CD4-positive, alpha-beta memory T cell (primary cell): ENCODE measurements at regions not wholly inside any gene's neighbourhood (a gene's known extent, or its start where the extent isn't known, plus 50 kb on each side); places are given as distances from the start of the nearest gene placed in this dataset.
"Not testable (repeated sequence)": the region's sequence is repeated elsewhere in the genome, so short reads cannot be mapped to it uniquely, and the experiment has no call there.

Source experiments
- CTCF ChIA-PET: fragments of 350-600 bp; sonication (Branson Sonifier 250); formaldehyde crosslinking; loops from one replicate; lab custom pipeline; 2021; ENCODE audit warnings: inconsistent platforms; ENCODE audit not compliant: partially characterized antibody; lab: Charles Lee
- POLR2A ChIA-PET: fragments of 350-600 bp; sonication (Branson Sonifier 250); formaldehyde crosslinking; loops from one replicate; lab custom pipeline; 2021; ENCODE audit not compliant: partially characterized antibody; lab: Charles Lee
- DNase-seq, 5 donors: peaks; one replicate each; pipeline versions ENCODE4 v3.0.0 to v3.0.0-alpha.2; 2020 to 2022; ENCODE audit warnings: mixed read lengths in 1 of 5
- H3K27ac ChIP-seq: one replicate; pipeline ENCODE4 v1.7.0; 2013; ENCODE audit warnings: low read depth, low read length
- H3K27me3 ChIP-seq: 2 replicates; pipeline ENCODE4 v1.7.0; 2013; ENCODE audit warnings: mild to moderate bottlenecking, low read length, moderate library complexity; ENCODE audit not compliant: insufficient read depth
- H3K36me3 ChIP-seq: 2 replicates; pipeline ENCODE4 v1.7.0; 2013; ENCODE audit warnings: mild to moderate bottlenecking, low read length, moderate library complexity; ENCODE audit not compliant: insufficient read depth
- H3K4me1 ChIP-seq: 2 replicates; pipeline ENCODE4 v1.7.0; 2013; ENCODE audit warnings: mild to moderate bottlenecking, low read length, moderate library complexity; ENCODE audit not compliant: insufficient read depth
- H3K4me3 ChIP-seq, 2 donors: one replicate each; pipeline ENCODE4 v1.7.0; 2013; ENCODE audit warnings: low read length in 2 of 2, mild to moderate bottlenecking in 1 of 2
- H3K9me3 ChIP-seq, 2 donors: one replicate each; pipeline ENCODE4 v1.7.0; 2013; ENCODE audit warnings: low read length in 2 of 2, control low read depth in 1 of 2; ENCODE audit not compliant: control insufficient read depth in 1 of 2
- H3K27ac Mint-ChIP-seq, 7 donors: one replicate each; pipeline ENCODE4 v1.8.0; 2020 to 2021; ENCODE audit warnings: mixed read lengths in 7 of 7, mild to moderate bottlenecking in 6 of 7, inconsistent platforms in 3 of 7, moderate library complexity in 3 of 7
- H3K27me3 Mint-ChIP-seq, 2 donors: one replicate each; pipeline ENCODE4 v1.8.0; 2020 to 2021; ENCODE audit warnings: mixed read lengths in 2 of 2
- H3K36me3 Mint-ChIP-seq, 2 donors: one replicate each; pipeline ENCODE4 v1.8.0; 2020 to 2021; ENCODE audit warnings: mixed read lengths in 2 of 2, inconsistent platforms in 1 of 2, mild to moderate bottlenecking in 1 of 2
- H3K4me1 Mint-ChIP-seq, 4 donors: one replicate each; pipeline ENCODE4 v1.8.0; 2020 to 2021; ENCODE audit warnings: mixed read lengths in 4 of 4, mild to moderate bottlenecking in 1 of 4
- H3K4me3 Mint-ChIP-seq, 8 donors: one replicate each; pipeline ENCODE4 v1.8.0; 2020 to 2021; ENCODE audit warnings: mixed read lengths in 8 of 8, mild to moderate bottlenecking in 7 of 8, moderate library complexity in 6 of 8, inconsistent platforms in 3 of 8
- H3K9me3 Mint-ChIP-seq, 8 donors: one replicate each; pipeline ENCODE4 v1.8.0; 2020 to 2021; ENCODE audit warnings: mixed read lengths in 8 of 8, mild to moderate bottlenecking in 5 of 8, inconsistent platforms in 3 of 8, moderate library complexity in 1 of 8
- intact Hi-C: fragments of 100-400 bp; cut with micrococcal nuclease; formaldehyde crosslinking; loops from one replicate; pipeline ENCODE4 v1.15.1; 2023

- Mint-ChIP-seq H3K4me3 (no peak overlapping the region), H3K4me1 (peaks cover 0 to 4% (median 3%) of the 10 kb centered on the region in 4 donors), H3K27ac (no peak overlapping the region), H3K36me3 (no peaks in the 10 kb centered on the region), H3K9me3 (peaks cover 0 to 3% (median 0%) of the 10 kb centered on the region in 8 donors), H3K27me3 (peaks cover 5 to 6% of the 10 kb centered on the region in 2 donors)
- intact Hi-C loops = no loop called here
- H3K4me1 ChIP-seq = no peaks in the 10 kb centered on the region
- ChIA-PET POLR2A (no interaction called here), CTCF (no interaction called here)
- no peaks in the 10 kb centered on the region for H3K27me3 ChIP-seq
- H3K4me3 ChIP-seq = no peak overlapping the region
- H3K9me3 ChIP-seq = no peaks in the 10 kb centered on the region
- no peak for DNase-seq
- no peaks in the 10 kb centered on the region for H3K36me3 ChIP-seq
- no peak overlapping the region for H3K27ac ChIP-seq
These were observed 148.7 kb downstream of the CCDC71L start for GRCh38 chr7:106512217-106512616.

GRCh38 chr7:106504645-106505044 lies 156.3 kb downstream of the CCDC71L start:
- intact Hi-C loops = no loop called here
- no peaks in the 10 kb centered on the region for H3K27me3 ChIP-seq
- H3K36me3 ChIP-seq = no peaks in the 10 kb centered on the region
- no peaks in the 10 kb centered on the region for H3K4me1 ChIP-seq
- POLR2A ChIA-PET = no interaction called here
- peaks cover 0 to 1% (median 0%) of the 10 kb centered on the region in 4 donors for H3K4me1 Mint-ChIP-seq
- no peaks in the 10 kb centered on the region for H3K9me3 ChIP-seq
- CTCF ChIA-PET = no interaction called here
- H3K27me3 Mint-ChIP-seq = peaks cover 0 to 2% of the 10 kb centered on the region in 2 donors
- H3K4me3 ChIP-seq = no peak overlapping the region
- no peak overlapping the region for H3K27ac Mint-ChIP-seq
- no peak for DNase-seq
- H3K9me3 Mint-ChIP-seq = peaks cover 0 to 3% (median 0%) of the 10 kb centered on the region in 8 donors
- H3K27ac ChIP-seq = no peak overlapping the region
- H3K4me3 Mint-ChIP-seq = no peak overlapping the region
- H3K36me3 Mint-ChIP-seq = no peaks in the 10 kb centered on the region

GRCh38 chr7:106504207-106504606 lies 156.8 kb downstream of the CCDC71L start:
- H3K27me3 Mint-ChIP-seq = peaks cover 0 to 2% of the 10 kb centered on the region in 2 donors
- intact Hi-C loops = no loop called here
- Histone ChIP-seq H3K4me1 (no peaks in the 10 kb centered on the region), H3K27ac (no peak overlapping the region), H3K4me3 (no peak overlapping the region), H3K9me3 (no peaks in the 10 kb centered on the region), H3K27me3 (no peaks in the 10 kb centered on the region), H3K36me3 (no peaks in the 10 kb centered on the region)
- peaks cover 0 to 2% (median 0%) of the 10 kb centered on the region in 8 donors for H3K9me3 Mint-ChIP-seq
- no peak overlapping the region for H3K4me3 Mint-ChIP-seq
- no peaks in the 10 kb centered on the region for H3K36me3 Mint-ChIP-seq
- H3K27ac Mint-ChIP-seq = no peak overlapping the region
- no peak for DNase-seq
- ChIA-PET POLR2A (no interaction called here), CTCF (no interaction called here)
- H3K4me1 Mint-ChIP-seq = peaks cover 0 to 1% (median 0%) of the 10 kb centered on the region in 4 donors

DNA sequence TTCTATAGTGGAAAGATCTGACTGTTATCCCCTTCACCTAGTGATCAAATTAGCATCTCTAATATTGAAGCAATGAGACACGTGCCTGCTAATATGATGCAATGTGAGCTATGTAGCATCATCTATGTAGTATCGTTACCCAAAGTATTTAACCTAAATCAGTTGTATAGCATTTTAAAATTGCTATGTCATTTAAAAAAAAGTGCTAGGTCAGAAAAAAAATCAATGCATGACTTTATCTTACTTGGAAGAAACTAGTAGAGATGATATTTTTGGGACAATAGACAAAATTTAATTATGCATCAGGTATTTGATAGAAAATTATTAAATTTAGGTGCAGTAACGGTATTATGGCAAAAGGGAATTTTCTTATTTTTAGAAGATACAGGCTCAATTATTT lies 157.3 kb downstream of the CCDC71L start:
- H3K9me3 Mint-ChIP-seq = peaks cover 0 to 2% (median 0%) of the 10 kb centered on the region in 8 donors
- Histone ChIP-seq H3K27ac (no peak overlapping the region), H3K9me3 (no peaks in the 10 kb centered on the region), H3K27me3 (no peaks in the 10 kb centered on the region), H3K36me3 (no peaks in the 10 kb centered on the region), H3K4me1 (no peaks in the 10 kb centered on the region), H3K4me3 (no peak overlapping the region)
- no peaks in the 10 kb centered on the region for H3K36me3 Mint-ChIP-seq
- H3K4me1 Mint-ChIP-seq = peaks cover 0 to 1% (median 0%) of the 10 kb centered on the region in 4 donors
- no peak for DNase-seq
- intact Hi-C loops = no loop called here
- ChIA-PET POLR2A (no interaction called here), CTCF (no interaction called here)
- no peak overlapping the region for H3K27ac Mint-ChIP-seq
- no peak overlapping the region for H3K4me3 Mint-ChIP-seq
- H3K27me3 Mint-ChIP-seq = peaks cover 0 to 2% of the 10 kb centered on the region in 2 donors

DNA sequence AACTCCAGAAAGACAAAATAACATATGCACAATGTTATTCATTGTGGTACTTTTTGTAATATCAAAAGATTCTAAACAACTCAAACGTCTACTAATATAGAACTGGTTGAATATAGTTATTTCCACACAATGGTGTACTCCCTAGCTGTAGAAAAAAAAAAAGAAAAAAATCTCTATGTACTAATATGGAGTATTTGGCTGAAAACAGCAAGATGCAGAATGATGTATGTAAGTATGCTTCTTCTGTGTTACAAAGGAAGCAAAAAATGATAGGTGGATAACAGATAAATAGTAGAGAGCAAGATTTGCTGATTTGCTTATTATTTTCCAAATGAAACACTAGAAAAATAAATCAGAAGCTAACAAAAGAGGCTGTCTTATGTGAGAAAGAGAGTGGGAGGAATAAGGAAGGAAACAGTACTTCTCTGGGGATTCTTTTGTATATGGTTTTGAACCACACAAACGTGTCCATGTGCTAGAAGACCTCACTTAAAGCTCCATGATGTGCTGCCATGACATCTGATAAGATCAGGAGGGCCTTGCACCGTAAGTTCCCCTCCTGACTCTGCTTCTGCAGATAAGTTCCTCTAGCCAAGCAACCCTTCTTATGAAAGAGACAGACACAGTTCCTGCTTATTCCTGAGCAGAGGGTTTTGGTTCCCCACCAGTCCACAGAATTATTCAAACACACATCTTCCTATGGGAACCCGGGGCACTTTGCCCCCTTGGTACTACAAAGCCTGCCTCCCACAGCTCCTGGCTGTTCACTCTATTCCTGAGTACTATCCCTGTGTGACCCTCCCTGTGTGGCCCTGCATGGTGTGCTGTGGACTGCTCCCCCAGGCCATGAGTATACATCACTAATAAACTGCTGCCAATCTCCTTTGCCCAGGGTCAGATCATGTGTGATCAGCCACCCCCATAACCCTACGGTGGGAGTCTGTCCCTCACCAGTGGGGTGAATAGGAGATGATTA lies 159.1 kb downstream of the CCDC71L start:
- Histone ChIP-seq H3K27ac (no peak overlapping the region), H3K4me1 (no peaks in the 10 kb centered on the region), H3K36me3 (no peaks in the 10 kb centered on the region), H3K4me3 (no peak overlapping the region), H3K9me3 (no peaks in the 10 kb centered on the region), H3K27me3 (no peaks in the 10 kb centered on the region)
- no peak for DNase-seq
- no peaks in the 10 kb centered on the region for H3K36me3 Mint-ChIP-seq
- H3K4me3 Mint-ChIP-seq = no peak overlapping the region
- H3K4me1 Mint-ChIP-seq = no peaks in the 10 kb centered on the region
- no peaks in the 10 kb centered on the region for H3K27me3 Mint-ChIP-seq
- CTCF ChIA-PET = no interaction called here
- H3K27ac Mint-ChIP-seq = no peak overlapping the region
- POLR2A ChIA-PET = no interaction called here
- peaks cover 0 to 2% (median 0%) of the 10 kb centered on the region in 8 donors for H3K9me3 Mint-ChIP-seq
- intact Hi-C loops = no loop called here

DNA sequence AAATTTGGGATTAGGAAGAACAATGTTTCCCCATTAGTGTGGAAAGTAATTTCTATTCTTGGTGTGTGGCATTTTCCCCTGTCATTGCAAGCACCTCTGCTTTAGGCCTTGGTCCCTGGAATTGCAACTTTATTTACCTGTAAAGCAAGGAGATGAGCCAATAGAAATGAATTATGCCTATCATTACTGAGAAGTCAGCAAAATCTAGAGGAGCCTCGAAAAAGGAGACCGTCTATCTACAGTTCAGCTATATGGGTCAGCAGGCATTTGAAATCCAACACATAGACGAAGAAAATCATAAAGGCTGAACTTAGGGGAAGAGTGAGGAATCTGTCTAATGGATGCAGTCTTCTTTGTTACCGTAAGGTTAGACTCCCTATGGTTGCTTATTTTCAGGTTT lies 161.1 kb downstream of the CCDC71L start:
- H3K4me3 Mint-ChIP-seq = no peak overlapping the region
- CTCF ChIA-PET = no interaction called here
- no peak overlapping the region for H3K27ac Mint-ChIP-seq
- Histone ChIP-seq H3K36me3 (no peaks in the 10 kb centered on the region), H3K27ac (no peak overlapping the region), H3K4me1 (no peaks in the 10 kb centered on the region), H3K9me3 (no peaks in the 10 kb centered on the region), H3K27me3 (no peaks in the 10 kb centered on the region), H3K4me3 (no peak overlapping the region)
- intact Hi-C loops = no loop called here
- no peaks in the 10 kb centered on the region for H3K4me1 Mint-ChIP-seq
- peaks cover 0 to 2% (median 0%) of the 10 kb centered on the region in 8 donors for H3K9me3 Mint-ChIP-seq
- peaks cover 0 to 3% of the 10 kb centered on the region in 2 donors for H3K27me3 Mint-ChIP-seq
- POLR2A ChIA-PET = no interaction called here
- no peak for DNase-seq
- no peaks in the 10 kb centered on the region for H3K36me3 Mint-ChIP-seq

GRCh38 chr7:106498005-106498404 lies 163.0 kb downstream of the CCDC71L start:
- H3K27ac Mint-ChIP-seq, H3K36me3 ChIP-seq, H3K4me1 ChIP-seq, DNase-seq, H3K9me3 Mint-ChIP-seq, H3K4me1 Mint-ChIP-seq, H3K4me3 ChIP-seq, POLR2A ChIA-PET, H3K27me3 ChIP-seq, intact Hi-C loops, H3K36me3 Mint-ChIP-seq, H3K4me3 Mint-ChIP-seq, H3K9me3 ChIP-seq, H3K27me3 Mint-ChIP-seq, H3K27ac ChIP-seq: not testable (repeated sequence)
- CTCF ChIA-PET = interaction anchor here (0.7 kb wide), 1 partner anchor 1860 kb away, joined by 4 read pairs; no protein-coding TSS in a partner anchor
